SK-N-MC (cell line): ENCODE measurements at regions not wholly inside any gene's neighbourhood (a gene's known extent, or its start where the extent isn't known, plus 50 kb on each side); places are given as distances from the start of the nearest gene placed in this dataset.
A peak's percentile ranks its signal among the peaks of the same experiment; 100 is the strongest.

ENCODE experiments used
- DNase-seq: peaks from one replicate; pipeline ENCODE4 v3.0.0-alpha.2; 2011; ENCODE audit warnings: low read depth, low spot score
- H3K27ac ChIP-seq: fragments of 200-600 bp; sonication (generic); 2 replicates; pipeline ENCODE4 v1.5.1; 2016; ENCODE audit warnings: mixed run types
- H3K36me3 ChIP-seq: fragments of 200-600 bp; sonication (generic); 2 replicates; pipeline ENCODE4 v1.6.1; 2017; ENCODE audit warnings: antibody characterized with exemption, low read length, mixed read lengths; ENCODE audit not compliant: insufficient read depth
- H3K4me3 ChIP-seq: fragments of 200-600 bp; sonication (generic); 2 replicates; pipeline ENCODE4 v1.5.1; 2016
- H3K9ac ChIP-seq: fragments of 200-600 bp; sonication (generic); 2 replicates; pipeline ENCODE4 v1.8.0; 2017; ENCODE audit warnings: mixed run types, mixed read lengths; ENCODE audit not compliant: insufficient read length
- H3K9me3 ChIP-seq: fragments of 200-600 bp; sonication (generic); 2 replicates; pipeline ENCODE4 v1.6.1; 2017; ENCODE audit warnings: low read depth, mild to moderate bottlenecking, antibody characterized with exemption, low read length, moderate library complexity, mixed read lengths
- EZH2 ChIP-seq: fragments of 200-600 bp; sonication (generic); IDR thresholded peaks from one replicate; pipeline ENCODE4 v1.6.1; 2017; ENCODE audit warnings: antibody characterized with exemption
- FOXP2 ChIP-seq: optimal IDR thresholded peaks from 2 replicates; pipeline ENCODE3; 2011; ENCODE audit warnings: mild to moderate bottlenecking, moderate library complexity; ENCODE audit not compliant: insufficient read depth; ENCODE audit errors: extremely low read length, control extremely low read depth
- POLR2AphosphoS5 ChIP-seq: IDR thresholded peaks from 2 replicates; pipeline ENCODE4 v1.6.1; 2012; ENCODE audit warnings: mild to moderate bottlenecking, low read depth, low read length, borderline replicate concordance

GRCh38 chr13:31675440-31675953 lies 63.8 kb upstream of the RXFP2 start:
- peak; percentile 28 for DNase-seq

GRCh38 chr13:31681133-31681532 lies 58.2 kb upstream of the RXFP2 start:
- no peak overlapping the region for H3K9ac ChIP-seq
- no peaks in the 10 kb centered on the region for H3K9me3 ChIP-seq
- no peaks in the 10 kb centered on the region for H3K36me3 ChIP-seq
- H3K4me3 ChIP-seq = no peak overlapping the region
- no peak overlapping the region for H3K27ac ChIP-seq
- DNase-seq = no peak
- TF ChIP-seq POLR2AphosphoS5 (no peak), EZH2 (no peak), FOXP2 (no peak)

More at GRCh38 chr13:31675440-31675953, 63.8 kb upstream of the RXFP2 start:
- TF ChIP-seq POLR2AphosphoS5 (no peak), EZH2 (no peak), FOXP2 (no peak)
- no peak overlapping the region for H3K9ac ChIP-seq
- no peak overlapping the region for H3K27ac ChIP-seq
- H3K4me3 ChIP-seq = no peak overlapping the region
- H3K9me3 ChIP-seq = no peaks in the 10 kb centered on the region
- H3K36me3 ChIP-seq = no peaks in the 10 kb centered on the region

GRCh38 chr13:31684466-31684865 lies 54.9 kb upstream of the RXFP2 start:
- TF ChIP-seq FOXP2 (no peak), EZH2 (no peak), POLR2AphosphoS5 (no peak)
- Histone ChIP-seq H3K36me3 (no peaks in the 10 kb centered on the region), H3K27ac (no peak overlapping the region), H3K4me3 (no peak overlapping the region), H3K9me3 (no peaks in the 10 kb centered on the region), H3K9ac (no peak overlapping the region)
- no peak for DNase-seq

- no peak for DNase-seq
- Histone ChIP-seq H3K4me3 (no peak overlapping the region), H3K9ac (no peak overlapping the region), H3K27ac (no peak overlapping the region), H3K9me3 (no peaks in the 10 kb centered on the region), H3K36me3 (no peaks in the 10 kb centered on the region)
- TF ChIP-seq FOXP2 (no peak), POLR2AphosphoS5 (no peak), EZH2 (no peak)
Measured at GRCh38 chr13:31686670-31687425, 52.5 kb upstream of the RXFP2 start.
